ENCODE measurements at regions not wholly inside any gene's neighbourhood (a gene's known extent, or its start where the extent isn't known, plus 50 kb on each side); places are given as distances from the start of the nearest gene placed in this dataset.
"Not testable (repeated sequence)": the region's sequence is repeated elsewhere in the genome, so short reads cannot be mapped to it uniquely, and the experiment has no call there.

GRCh38 chr2:57276408-57276807 is 770.2 kb upstream of the VRK2 start:
- in situ Hi-C loops (cut with HindIII; ENCODE audit: low sequenced_read_pairs); DNase-seq (ENCODE audit: low read depth, low spot score); H3K4me3 ChIP-seq (ENCODE audit: low read depth, low read length): not testable (repeated sequence)

DNA sequence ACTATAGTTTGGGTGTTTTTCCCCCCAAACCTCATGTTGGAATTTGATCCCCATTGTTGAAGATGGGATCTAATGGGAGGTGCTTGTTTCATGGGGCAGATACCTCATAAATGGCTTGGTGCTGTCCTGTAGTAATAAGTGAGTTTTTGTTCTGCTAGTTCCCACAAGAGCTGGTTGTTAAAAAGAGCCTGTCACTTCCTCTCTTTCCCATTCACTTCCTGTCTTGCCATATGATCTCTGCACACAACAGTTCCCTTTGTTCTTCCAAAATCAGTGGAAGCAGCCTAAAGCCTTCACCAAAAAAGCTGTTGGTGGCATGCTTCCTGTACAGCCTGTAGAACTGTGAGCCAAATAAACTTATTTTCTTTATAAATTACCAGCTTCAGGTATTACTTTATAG is 768.2 kb upstream of the VRK2 start:
- in situ Hi-C loops (cut with HindIII; ENCODE audit: low sequenced_read_pairs): no loop called here

DNA sequence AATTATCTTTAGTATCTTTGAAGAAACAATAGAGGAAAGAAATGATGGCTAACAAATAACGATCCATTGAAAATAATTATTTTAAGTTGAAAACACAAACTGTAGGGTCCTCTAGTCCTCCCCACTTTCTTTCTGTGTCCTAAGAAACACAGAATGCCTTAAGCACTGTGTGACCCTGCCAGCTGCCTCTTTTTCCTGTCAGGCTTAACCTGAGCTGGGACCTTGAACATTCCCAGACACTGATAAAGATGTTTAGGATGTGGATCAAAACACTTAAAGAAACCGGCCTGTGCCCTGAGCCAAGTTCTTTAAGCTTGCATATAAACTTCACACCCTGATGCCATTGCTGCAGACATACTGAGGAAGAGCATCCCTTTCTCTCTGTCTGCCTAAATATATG is 755.4 kb upstream of the VRK2 start:
- TF ChIP-seq, protein P1, sequence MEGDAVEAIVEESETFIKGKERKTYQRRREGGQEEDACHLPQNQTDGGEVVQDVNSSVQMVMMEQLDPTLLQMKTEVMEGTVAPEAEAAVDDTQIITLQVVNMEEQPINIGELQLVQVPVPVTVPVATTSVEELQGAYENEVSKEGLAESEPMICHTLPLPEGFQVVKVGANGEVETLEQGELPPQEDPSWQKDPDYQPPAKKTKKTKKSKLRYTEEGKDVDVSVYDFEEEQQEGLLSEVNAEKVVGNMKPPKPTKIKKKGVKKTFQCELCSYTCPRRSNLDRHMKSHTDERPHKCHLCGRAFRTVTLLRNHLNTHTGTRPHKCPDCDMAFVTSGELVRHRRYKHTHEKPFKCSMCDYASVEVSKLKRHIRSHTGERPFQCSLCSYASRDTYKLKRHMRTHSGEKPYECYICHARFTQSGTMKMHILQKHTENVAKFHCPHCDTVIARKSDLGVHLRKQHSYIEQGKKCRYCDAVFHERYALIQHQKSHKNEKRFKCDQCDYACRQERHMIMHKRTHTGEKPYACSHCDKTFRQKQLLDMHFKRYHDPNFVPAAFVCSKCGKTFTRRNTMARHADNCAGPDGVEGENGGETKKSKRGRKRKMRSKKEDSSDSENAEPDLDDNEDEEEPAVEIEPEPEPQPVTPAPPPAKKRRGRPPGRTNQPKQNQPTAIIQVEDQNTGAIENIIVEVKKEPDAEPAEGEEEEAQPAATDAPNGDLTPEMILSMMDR (IDR thresholded peaks at IDR 0.05; ENCODE audit: low read depth, low read length): no peak
- in situ Hi-C loops (cut with HindIII; ENCODE audit: low sequenced_read_pairs): no loop called here
- no peak overlapping the region for H3K4me3 ChIP-seq (ENCODE audit: low read depth, low read length)
- no peak for DNase-seq (ENCODE audit: low read depth, low spot score)

More for the DNA sequence above, 768.2 kb upstream of the VRK2 start:
- H3K4me3 ChIP-seq (ENCODE audit: low read depth, low read length): no peak overlapping the region
- no peak for DNase-seq (ENCODE audit: low read depth, low spot score)
- TF ChIP-seq, protein P1 (IDR thresholded peaks at IDR 0.05; ENCODE audit: low read depth, low read length): no peak

DNA sequence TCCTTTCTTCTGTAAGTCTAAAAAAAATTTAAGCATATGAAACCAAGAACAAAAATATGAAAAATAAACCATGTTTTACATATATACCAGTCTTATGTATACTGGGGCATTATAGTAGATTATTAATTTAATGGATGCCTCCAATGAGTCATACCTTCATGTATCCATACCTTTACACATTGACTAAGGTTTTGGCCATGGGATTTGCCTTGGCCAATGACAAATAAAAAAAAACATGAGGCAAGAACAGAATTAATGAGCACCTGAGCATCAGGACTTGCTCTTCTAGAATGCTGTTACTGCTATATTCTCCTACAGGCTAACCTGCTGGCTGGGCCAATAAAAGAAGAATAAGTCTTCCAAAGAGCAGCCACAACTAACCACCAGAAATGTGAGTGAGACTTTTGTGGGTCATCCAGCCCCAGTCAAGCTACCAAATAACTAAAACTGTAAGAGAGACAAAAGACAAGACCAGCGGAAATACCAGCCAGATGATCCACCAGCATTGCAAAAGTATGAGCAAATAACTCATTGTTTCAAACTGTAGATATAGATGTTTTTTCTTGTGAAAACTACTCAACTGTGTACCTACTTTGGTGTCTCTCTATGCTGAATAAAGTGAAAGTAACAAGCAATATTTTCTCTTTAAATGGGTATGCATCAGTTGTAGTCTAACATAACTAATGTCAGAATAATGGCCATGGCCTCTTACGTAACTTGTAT is 749.6 kb upstream of the VRK2 start:
- TF ChIP-seq, protein P1 (IDR thresholded peaks at IDR 0.05; ENCODE audit: low read depth, low read length): no peak
- in situ Hi-C loops (cut with HindIII; ENCODE audit: low sequenced_read_pairs): no loop called here
- no peak overlapping the region for H3K4me3 ChIP-seq (ENCODE audit: low read depth, low read length)
- peak; percentile 7 for DNase-seq (ENCODE audit: low read depth, low spot score)

GRCh38 chr2:57313678-57314077 is 732.9 kb upstream of the VRK2 start:
- TF ChIP-seq, protein P1 (IDR thresholded peaks at IDR 0.05; ENCODE audit: low read depth, low read length): no peak
- no peak for DNase-seq (ENCODE audit: low read depth, low spot score)
- no peak overlapping the region for H3K4me3 ChIP-seq (ENCODE audit: low read depth, low read length)
- in situ Hi-C loops (cut with HindIII; ENCODE audit: low sequenced_read_pairs): no loop called here

- DNase-seq (ENCODE audit: low read depth, low spot score): no peak
- in situ Hi-C loops (cut with HindIII; ENCODE audit: low sequenced_read_pairs): no loop called here
- H3K4me3 ChIP-seq (ENCODE audit: low read depth, low read length): no peak overlapping the region
- TF ChIP-seq, protein P1 (IDR thresholded peaks at IDR 0.05; ENCODE audit: low read depth, low read length): no peak
Measured at GRCh38 chr2:57314682-57315081, 731.9 kb upstream of the VRK2 start.

GRCh38 chr2:57330447-57330846 is 716.2 kb upstream of the VRK2 start:
- H3K4me3 ChIP-seq (ENCODE audit: low read depth, low read length): no peak overlapping the region
- TF ChIP-seq, protein P1 (IDR thresholded peaks at IDR 0.05; ENCODE audit: low read depth, low read length): no peak
- DNase-seq (ENCODE audit: low read depth, low spot score): peak; percentile 5
- in situ Hi-C loops (cut with HindIII; ENCODE audit: low sequenced_read_pairs): no loop called here

Measured in astrocyte of the spinal cord (primary cell).